Inferior parietal cortex (tissue), 1 donor: ENCODE measurements at regions not wholly inside any gene's neighbourhood (a gene's known extent, or its start where the extent isn't known, plus 50 kb on each side); places are given as distances from the start of the nearest gene placed in this dataset.
A peak's percentile ranks its signal among the peaks of the same experiment; 100 is the strongest.

ENCODE experiments used
- DNase-seq: peaks from one replicate; pipeline ENCODE4 v3.0.0-alpha.2; 2016; ENCODE audit errors: extremely low spot score

- no peak for DNase-seq
Measured at GRCh38 chr13:97134364-97135095, 87.6 kb upstream of the MBNL2 start.

- DNase-seq: no peak
Measured at GRCh38 chr13:97135883-97136282, 86.2 kb upstream of the MBNL2 start.

GRCh38 chr13:97136418-97136817, 85.7 kb upstream of the MBNL2 start:
- DNase-seq: no peak

GRCh38 chr13:97139691-97140090, 82.4 kb upstream of the MBNL2 start:
- no peak for DNase-seq

- no peak for DNase-seq
Measured at GRCh38 chr13:97140131-97140530, 82.0 kb upstream of the MBNL2 start.

- DNase-seq: peak; percentile 27
Measured at GRCh38 chr13:97140611-97141010, 81.5 kb upstream of the MBNL2 start.

GRCh38 chr13:97141097-97141496, 81.0 kb upstream of the MBNL2 start:
- no peak for DNase-seq

GRCh38 chr13:97141564-97142005, 80.5 kb upstream of the MBNL2 start:
- peak; percentile 52 for DNase-seq

- no peak for DNase-seq
Measured at GRCh38 chr13:97142452-97142851, 79.7 kb upstream of the MBNL2 start.

GRCh38 chr13:97145057-97145456, 77.1 kb upstream of the MBNL2 start:
- DNase-seq: no peak

GRCh38 chr13:97148894-97149293, 73.2 kb upstream of the MBNL2 start:
- no peak for DNase-seq

- no peak for DNase-seq
Measured at GRCh38 chr13:97160421-97160820, 61.7 kb upstream of the MBNL2 start.

GRCh38 chr13:97161582-97162231, 60.4 kb upstream of the MBNL2 start:
- DNase-seq: no peak

GRCh38 chr13:97165502-97166425, 56.4 kb upstream of the MBNL2 start:
- no peak for DNase-seq

- DNase-seq: no peak
Measured at GRCh38 chr13:97171136-97171535, 51.0 kb upstream of the MBNL2 start.
